HL-60 (cell line): ENCODE measurements at regions not wholly inside any gene's neighbourhood (a gene's known extent, or its start where the extent isn't known, plus 50 kb on each side); places are given as distances from the start of the nearest gene placed in this dataset.
A peak's percentile ranks its signal among the peaks of the same experiment; 100 is the strongest.

Source experiments
- DNase-seq, 2 experiments: peaks; one replicate each; pipeline ENCODE4 v3.0.0-alpha.2; 2010 to 2020; ENCODE audit warnings: low read depth in 1 of 2, low spot score in 1 of 2
- H3K27ac ChIP-seq: fragments of 250-450 bp; sonication (Bioruptor Pico); replicated peaks from 2 replicates; pipeline ENCODE4 v1.5.1; 2020; ENCODE audit warnings: mild to moderate bottlenecking, moderate library complexity
- H3K27me3 ChIP-seq: fragments of 250-450 bp; sonication (Bioruptor Pico); 2 replicates; pipeline ENCODE4 v1.5.1; 2021; ENCODE audit warnings: mild to moderate bottlenecking, moderate library complexity; ENCODE audit not compliant: insufficient read depth, poor library complexity, severe bottlenecking
- H3K4me3 ChIP-seq: replicated peaks from 2 replicates; pipeline ENCODE4 v1.5.1; 2011; ENCODE audit warnings: mild to moderate bottlenecking, control low read depth, low read length; ENCODE audit not compliant: insufficient read depth
- GABPA ChIP-seq: IDR thresholded peaks from 2 replicates; pipeline ENCODE4 v1.6.1; 2012; ENCODE audit warnings: low read depth
- POLR2AphosphoS5 ChIP-seq: IDR thresholded peaks from 2 replicates; pipeline ENCODE4 v1.6.1; 2012; ENCODE audit warnings: low read depth
- SPI1 ChIP-seq: IDR thresholded peaks from 2 replicates; pipeline ENCODE4 v1.6.1; 2012; ENCODE audit warnings: low read depth, mild to moderate bottlenecking, borderline replicate concordance
- TF ChIP-seq, protein P1 (sequence below): IDR thresholded peaks from 2 replicates; pipeline ENCODE4 v1.6.1; 2012; ENCODE audit warnings: low read depth; ENCODE audit not compliant: insufficient replicate concordance
- TF ChIP-seq, protein P2 (sequence below): IDR thresholded peaks from one replicate; pipeline ENCODE4 v1.5.1; 2011; ENCODE audit warnings: low read length, control low read depth, inconsistent platforms; ENCODE audit not compliant: insufficient read depth

DNA sequence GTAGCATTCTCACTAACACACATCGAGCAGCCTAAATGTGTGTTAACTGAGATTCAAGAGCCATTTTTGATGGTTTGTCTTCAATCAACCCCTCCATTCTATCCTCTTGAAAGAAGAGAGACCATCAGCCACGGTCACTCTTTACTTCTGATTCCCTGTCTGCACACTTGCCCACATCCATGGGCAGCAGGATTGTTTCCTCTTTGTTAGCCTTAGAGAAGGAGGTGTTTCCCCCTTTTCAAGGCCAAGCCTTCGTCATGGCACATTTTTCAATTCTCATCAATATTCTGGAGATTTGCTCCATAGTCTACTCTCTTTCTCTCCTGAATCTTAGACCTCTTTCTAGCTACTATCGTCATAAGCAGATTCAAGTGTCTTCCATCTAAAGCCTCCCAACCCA, 522.4 kb upstream of the NAALADL2 start:
- H3K27ac ChIP-seq, result peak overlapping the region; percentile 77
- no peak overlapping the region for H3K4me3 ChIP-seq
- no peak for DNase-seq
- no peaks in the 10 kb centered on the region for H3K27me3 ChIP-seq
- TF ChIP-seq, protein P1, sequence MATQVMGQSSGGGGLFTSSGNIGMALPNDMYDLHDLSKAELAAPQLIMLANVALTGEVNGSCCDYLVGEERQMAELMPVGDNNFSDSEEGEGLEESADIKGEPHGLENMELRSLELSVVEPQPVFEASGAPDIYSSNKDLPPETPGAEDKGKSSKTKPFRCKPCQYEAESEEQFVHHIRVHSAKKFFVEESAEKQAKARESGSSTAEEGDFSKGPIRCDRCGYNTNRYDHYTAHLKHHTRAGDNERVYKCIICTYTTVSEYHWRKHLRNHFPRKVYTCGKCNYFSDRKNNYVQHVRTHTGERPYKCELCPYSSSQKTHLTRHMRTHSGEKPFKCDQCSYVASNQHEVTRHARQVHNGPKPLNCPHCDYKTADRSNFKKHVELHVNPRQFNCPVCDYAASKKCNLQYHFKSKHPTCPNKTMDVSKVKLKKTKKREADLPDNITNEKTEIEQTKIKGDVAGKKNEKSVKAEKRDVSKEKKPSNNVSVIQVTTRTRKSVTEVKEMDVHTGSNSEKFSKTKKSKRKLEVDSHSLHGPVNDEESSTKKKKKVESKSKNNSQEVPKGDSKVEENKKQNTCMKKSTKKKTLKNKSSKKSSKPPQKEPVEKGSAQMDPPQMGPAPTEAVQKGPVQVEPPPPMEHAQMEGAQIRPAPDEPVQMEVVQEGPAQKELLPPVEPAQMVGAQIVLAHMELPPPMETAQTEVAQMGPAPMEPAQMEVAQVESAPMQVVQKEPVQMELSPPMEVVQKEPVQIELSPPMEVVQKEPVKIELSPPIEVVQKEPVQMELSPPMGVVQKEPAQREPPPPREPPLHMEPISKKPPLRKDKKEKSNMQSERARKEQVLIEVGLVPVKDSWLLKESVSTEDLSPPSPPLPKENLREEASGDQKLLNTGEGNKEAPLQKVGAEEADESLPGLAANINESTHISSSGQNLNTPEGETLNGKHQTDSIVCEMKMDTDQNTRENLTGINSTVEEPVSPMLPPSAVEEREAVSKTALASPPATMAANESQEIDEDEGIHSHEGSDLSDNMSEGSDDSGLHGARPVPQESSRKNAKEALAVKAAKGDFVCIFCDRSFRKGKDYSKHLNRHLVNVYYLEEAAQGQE, result no peak
- no peak for TF ChIP-seq SPI1
- TF ChIP-seq, protein P2, sequence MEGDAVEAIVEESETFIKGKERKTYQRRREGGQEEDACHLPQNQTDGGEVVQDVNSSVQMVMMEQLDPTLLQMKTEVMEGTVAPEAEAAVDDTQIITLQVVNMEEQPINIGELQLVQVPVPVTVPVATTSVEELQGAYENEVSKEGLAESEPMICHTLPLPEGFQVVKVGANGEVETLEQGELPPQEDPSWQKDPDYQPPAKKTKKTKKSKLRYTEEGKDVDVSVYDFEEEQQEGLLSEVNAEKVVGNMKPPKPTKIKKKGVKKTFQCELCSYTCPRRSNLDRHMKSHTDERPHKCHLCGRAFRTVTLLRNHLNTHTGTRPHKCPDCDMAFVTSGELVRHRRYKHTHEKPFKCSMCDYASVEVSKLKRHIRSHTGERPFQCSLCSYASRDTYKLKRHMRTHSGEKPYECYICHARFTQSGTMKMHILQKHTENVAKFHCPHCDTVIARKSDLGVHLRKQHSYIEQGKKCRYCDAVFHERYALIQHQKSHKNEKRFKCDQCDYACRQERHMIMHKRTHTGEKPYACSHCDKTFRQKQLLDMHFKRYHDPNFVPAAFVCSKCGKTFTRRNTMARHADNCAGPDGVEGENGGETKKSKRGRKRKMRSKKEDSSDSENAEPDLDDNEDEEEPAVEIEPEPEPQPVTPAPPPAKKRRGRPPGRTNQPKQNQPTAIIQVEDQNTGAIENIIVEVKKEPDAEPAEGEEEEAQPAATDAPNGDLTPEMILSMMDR, result no peak
- no peak for TF ChIP-seq GABPA
- TF ChIP-seq POLR2AphosphoS5, result no peak

DNA sequence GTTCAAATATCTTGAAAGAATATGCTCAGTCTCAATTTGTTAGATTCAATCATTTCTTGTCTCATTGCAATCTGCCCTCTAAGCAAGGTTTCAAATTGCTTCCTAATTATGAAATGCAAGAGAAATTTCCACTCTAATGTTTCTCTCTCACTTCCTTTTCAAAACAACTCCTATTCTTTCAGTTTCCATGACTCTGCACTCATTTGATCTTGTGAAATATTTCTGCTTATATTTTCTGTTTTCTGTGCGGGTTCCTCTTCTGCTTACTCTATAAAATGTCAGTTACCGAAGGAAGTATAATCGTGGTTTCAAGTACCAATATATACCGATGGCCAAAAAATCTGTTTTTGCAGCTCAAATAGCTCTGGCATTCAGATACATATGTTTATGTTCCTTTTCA, 521.9 kb upstream of the NAALADL2 start:
- TF ChIP-seq GABPA, result peak; percentile 51; the same call in 1 of the 2 replicates
- peak; percentile 30; the same call in 1 of the 2 replicates for TF ChIP-seq POLR2AphosphoS5
- TF ChIP-seq, protein P1, result no peak
- TF ChIP-seq SPI1, result peak; percentile 87
- TF ChIP-seq, protein P2, result no peak
- Histone ChIP-seq H3K4me3 (no peak overlapping the region), H3K27ac (peak overlapping the region; percentile 77), H3K27me3 (no peaks in the 10 kb centered on the region)
- peak; percentile 44 to 83 for DNase-seq

DNA sequence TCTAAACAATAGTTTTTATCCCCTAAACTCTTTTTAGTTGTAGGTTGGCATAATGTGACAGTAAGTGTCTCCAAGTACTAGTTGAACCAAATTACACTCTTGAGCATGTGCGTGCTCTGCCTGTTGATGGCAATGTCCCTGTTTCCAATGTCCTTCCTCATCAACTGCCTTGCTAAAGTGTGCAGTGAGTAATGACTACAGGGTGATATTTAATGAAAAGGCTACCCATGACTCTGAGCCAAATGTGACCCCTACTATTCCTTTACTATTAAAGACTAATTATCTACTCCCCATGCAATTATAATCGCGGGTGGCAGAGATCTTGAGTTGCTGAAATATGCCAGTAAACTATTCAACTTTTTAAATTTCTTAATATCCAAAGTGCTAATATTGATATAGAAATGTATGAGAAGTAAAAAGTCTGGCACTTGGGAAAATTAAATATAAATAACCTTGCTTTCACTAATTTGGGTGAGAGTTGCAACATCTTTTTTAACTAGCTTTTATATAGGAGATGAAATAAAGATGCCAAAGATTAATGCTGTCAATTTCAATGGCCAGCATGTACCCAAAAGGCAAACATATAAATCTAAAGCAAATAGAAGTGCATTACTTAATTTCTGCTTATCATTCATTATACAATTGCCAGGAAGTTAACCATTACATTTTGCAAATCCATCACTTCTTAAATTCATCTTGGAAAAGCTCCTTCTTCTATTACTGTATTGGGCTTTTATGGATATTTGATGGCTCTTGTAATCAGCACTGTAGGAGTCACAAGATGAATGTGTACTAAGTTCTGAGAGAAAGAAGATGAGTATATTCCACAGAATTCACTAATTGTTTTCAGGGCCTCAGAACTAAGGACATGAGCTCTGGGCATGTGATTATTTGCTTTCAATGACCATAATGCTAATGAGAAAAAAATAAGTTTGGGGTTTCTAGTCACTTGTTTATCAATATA, 518.2 kb upstream of the NAALADL2 start:
- DNase-seq, result no peak
- no peak for TF ChIP-seq POLR2AphosphoS5
- TF ChIP-seq, protein P2, result no peak
- no peak for TF ChIP-seq GABPA
- no peak for TF ChIP-seq SPI1
- TF ChIP-seq, protein P1, result no peak

More for the DNA sequence above, 518.2 kb upstream of the NAALADL2 start:
- Histone ChIP-seq H3K27me3 (no peaks in the 10 kb centered on the region), H3K4me3 (no peak overlapping the region), H3K27ac (no peak overlapping the region)
